GM21717 (cell line): ENCODE measurements at regions not wholly inside any gene's neighbourhood (a gene's known extent, or its start where the extent isn't known, plus 50 kb on each side); places are given as distances from the start of the nearest gene placed in this dataset.

Experiments used
- ATAC-seq: cut with Tn5 transposase; IDR thresholded peaks from one replicate; pipeline ENCODE4 v1.9.1; 2021; ENCODE audit warnings: mild to moderate bottlenecking, moderate library complexity; ENCODE audit not compliant: unreplicated experiment

GRCh38 chr14:61226015-61226654, 55.0 kb downstream of the TMEM30B start:
- no peak for ATAC-seq

GRCh38 chr14:61225344-61225743, 55.8 kb downstream of the TMEM30B start:
- ATAC-seq = no peak

- no peak for ATAC-seq
Observed at GRCh38 chr14:61223552-61223951, 57.6 kb downstream of the TMEM30B start.

- ATAC-seq = no peak
Observed at GRCh38 chr14:61222388-61222787, 58.8 kb downstream of the TMEM30B start.

GRCh38 chr14:61221906-61222305, 59.2 kb downstream of the TMEM30B start:
- no peak for ATAC-seq

- ATAC-seq = no peak
Observed at GRCh38 chr14:61219673-61220072, 61.5 kb downstream of the TMEM30B start.

GRCh38 chr14:61219256-61219655, 61.9 kb downstream of the TMEM30B start:
- no peak for ATAC-seq

GRCh38 chr14:61218767-61219166, 62.4 kb downstream of the TMEM30B start:
- ATAC-seq = no peak

- no peak for ATAC-seq
Observed at GRCh38 chr14:61218157-61218556, 63.0 kb downstream of the TMEM30B start.

GRCh38 chr14:61217516-61217915, 63.6 kb downstream of the TMEM30B start:
- ATAC-seq = no peak

GRCh38 chr14:61215222-61216020, 65.7 kb downstream of the TMEM30B start:
- ATAC-seq = no peak

- ATAC-seq = no peak
Observed at GRCh38 chr14:61213920-61214319, 67.2 kb downstream of the TMEM30B start.

GRCh38 chr14:61213191-61213621, 67.9 kb downstream of the TMEM30B start:
- ATAC-seq = no peak

- no peak for ATAC-seq
Observed at GRCh38 chr14:61212546-61212945, 68.6 kb downstream of the TMEM30B start.

- ATAC-seq = no peak
Observed at GRCh38 chr14:61211476-61212255, 69.5 kb downstream of the TMEM30B start.

- no peak for ATAC-seq
Observed at GRCh38 chr14:61203081-61203753, 77.9 kb downstream of the TMEM30B start.

GRCh38 chr14:61202124-61202523, 79.0 kb downstream of the TMEM30B start:
- no peak for ATAC-seq

GRCh38 chr14:61201171-61201570, 80.0 kb downstream of the TMEM30B start:
- no peak for ATAC-seq

- ATAC-seq = no peak
Observed at GRCh38 chr14:61197416-61197815, 83.7 kb downstream of the TMEM30B start.

- no peak for ATAC-seq
Observed at GRCh38 chr14:61196792-61197191, 84.3 kb downstream of the TMEM30B start.

GRCh38 chr14:61196034-61196433, 85.1 kb downstream of the TMEM30B start:
- no peak for ATAC-seq
